HG03108 (cell line): ENCODE measurements at regions not wholly inside any gene's neighbourhood (a gene's known extent, or its start where the extent isn't known, plus 50 kb on each side); places are given as distances from the start of the nearest gene placed in this dataset.

Experiments used
- ATAC-seq: cut with Tn5 transposase; IDR thresholded peaks from one replicate; pipeline ENCODE4 v1.9.1; 2021; ENCODE audit warnings: moderate library complexity; ENCODE audit not compliant: unreplicated experiment

DNA sequence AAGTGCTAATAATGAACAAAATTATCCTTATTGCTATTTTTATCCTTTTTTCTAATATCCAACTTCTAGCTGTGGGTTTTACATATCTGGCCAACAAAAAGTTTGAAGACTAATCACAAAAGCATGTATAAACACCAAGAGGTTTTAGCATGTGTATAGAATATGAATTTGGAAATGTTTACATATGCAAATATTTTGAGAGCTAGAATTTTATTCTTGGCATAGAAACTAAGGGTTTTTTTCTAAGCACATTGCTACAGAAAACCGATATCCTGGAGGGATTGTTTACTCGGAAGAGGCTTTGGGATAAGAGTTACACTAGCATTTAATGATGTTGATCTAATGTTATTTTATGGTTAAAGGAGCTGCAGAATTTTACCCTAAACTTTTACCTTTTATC lies 392.1 kb downstream of the EFNB2 start:
- ATAC-seq = no peak

DNA sequence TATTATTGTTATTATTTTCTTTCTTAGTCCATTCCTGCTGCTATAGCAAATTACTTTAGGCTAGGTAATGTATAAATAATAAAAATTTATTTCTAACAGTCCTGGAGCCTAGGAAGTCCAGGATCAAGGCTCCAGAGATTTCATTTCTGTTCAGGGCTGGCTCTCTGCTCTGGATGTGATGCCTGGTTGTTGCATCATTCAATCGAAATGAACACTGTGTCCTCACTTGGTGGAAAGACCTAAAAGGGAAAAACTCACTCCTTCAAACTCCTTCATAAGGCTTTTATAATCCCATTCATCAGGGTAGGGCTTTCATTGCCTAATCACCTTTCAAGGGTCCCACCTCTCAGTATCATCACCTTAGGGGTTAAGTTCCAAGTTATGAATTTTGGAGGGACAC lies 395.0 kb downstream of the EFNB2 start:
- no peak for ATAC-seq

DNA sequence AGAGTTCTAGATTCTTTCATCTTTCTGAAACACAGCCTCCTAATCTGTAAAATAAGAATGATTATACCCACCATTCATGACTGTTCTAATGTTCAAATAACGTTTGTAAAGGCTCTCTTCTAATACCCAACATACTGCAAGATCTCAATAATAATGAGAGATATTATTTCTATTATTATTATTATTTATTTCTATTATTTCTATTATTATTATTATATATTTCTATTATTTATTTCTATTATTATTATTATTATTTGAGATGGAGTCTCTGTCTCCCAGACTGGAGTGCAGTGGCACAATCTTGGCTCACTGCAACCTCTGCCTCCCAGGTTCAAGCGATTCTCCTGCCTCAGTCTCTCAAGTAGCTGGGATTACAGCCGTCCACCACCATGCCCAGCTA lies 395.5 kb downstream of the EFNB2 start:
- no peak for ATAC-seq

DNA sequence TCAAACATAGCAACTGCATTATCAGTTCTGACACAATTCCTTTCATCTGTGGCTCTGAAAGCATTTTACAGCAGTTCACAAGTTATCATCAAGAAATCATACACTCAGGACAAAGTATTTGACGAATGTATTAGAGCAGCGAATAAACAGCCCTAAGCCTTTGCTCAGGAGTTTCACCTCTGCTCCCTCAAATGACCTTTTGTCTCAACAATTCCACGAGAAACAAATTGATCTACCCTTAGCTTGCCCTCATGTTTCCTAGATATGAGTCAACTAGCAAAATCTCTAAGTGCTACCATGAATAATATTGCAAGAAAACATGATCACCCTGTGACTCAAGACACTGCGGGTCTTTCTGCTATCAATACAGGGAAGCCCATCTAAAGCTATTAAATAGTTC lies 396.1 kb downstream of the EFNB2 start:
- no peak for ATAC-seq

DNA sequence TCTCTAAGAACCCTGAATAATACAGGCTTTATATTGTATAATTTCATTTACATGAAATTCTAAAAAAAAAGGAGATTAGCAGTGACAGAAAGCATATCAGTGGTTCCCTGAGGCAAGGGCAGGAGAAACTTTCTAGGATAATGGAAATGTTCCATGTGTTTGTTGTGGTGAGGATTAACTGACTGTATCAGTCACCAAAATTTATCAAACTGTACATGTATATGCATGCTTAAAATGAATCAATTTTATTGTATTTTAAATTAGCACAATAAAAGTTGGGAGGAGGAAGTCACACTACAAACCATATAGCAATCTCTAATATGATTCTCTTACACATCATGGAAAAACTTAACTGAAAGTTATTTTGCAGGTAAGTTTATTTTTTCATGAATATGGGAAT lies 396.8 kb downstream of the EFNB2 start:
- ATAC-seq = no peak

DNA sequence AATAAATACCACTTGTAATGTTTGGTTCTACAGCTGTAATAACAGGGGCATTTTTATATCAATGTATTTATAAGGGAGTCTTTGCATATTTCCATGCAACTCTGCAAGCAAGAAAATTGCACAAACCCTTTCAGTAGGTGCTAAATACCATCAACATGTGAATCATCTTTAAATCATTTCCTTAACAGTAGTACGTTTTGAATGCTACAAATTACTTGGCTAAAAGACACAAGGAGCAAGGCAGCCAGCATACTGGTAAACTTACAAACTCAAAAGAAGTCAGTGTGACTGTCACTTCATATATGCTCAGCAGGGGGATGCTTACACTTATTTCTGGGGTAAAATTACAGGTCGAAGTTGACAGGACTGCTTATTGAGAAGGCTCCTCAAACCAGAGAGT lies 402.4 kb downstream of the EFNB2 start:
- ATAC-seq = no peak

DNA sequence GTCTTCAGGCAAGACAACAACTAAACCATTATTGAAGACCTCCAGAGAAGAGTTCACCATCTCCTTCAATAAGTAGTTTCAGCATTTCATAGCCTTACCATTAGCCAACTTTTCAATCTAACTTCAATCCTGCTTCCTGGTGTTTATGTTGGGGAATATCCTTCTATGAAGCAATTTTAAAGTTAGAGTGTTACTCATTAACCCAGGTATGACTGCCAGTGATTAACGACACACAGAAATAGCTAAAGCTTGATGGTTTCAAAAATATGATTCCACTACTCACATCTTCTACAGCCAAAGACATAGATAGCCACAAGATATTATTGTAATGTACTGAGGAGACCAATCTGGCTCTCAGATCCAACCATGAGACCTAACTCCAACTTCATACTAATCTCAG lies 403.2 kb downstream of the EFNB2 start:
- ATAC-seq = no peak

DNA sequence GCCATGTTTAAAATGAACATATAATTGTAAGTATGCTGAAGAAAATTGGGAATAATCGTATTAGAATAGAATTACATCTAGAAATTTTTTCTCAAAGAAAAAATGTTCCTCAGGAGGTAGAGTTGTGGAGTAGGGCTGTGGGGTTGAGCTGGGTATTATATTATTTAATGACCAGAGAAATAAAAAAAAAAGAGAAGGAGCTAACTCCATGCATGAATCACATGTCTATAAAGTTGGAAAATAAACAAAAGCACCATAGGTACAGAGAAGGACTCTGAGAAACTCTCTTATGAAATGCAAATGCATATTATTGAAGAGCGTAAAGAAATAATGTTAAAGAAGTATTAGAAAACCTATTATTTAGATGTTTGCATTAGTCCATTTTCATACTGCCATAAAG lies 405.5 kb downstream of the EFNB2 start:
- no peak for ATAC-seq

DNA sequence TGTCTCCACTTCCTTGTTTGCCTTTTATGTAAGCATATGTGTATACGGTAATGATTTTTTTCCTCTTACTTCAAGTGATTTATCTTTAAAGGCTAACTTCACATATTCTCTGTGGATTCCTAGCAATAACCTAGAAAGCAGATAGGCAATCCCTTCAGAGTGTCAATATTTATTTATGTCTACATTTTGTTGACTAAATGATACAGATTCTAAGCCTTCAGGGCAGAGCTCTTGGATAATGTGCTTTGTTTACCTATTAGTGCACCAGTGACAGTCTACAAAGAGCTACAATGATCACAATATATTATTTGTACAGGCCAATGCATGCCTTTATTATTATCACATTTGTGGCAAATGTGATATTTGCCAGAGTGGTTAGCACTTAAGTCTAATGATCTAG lies 406.2 kb downstream of the EFNB2 start:
- ATAC-seq = no peak

DNA sequence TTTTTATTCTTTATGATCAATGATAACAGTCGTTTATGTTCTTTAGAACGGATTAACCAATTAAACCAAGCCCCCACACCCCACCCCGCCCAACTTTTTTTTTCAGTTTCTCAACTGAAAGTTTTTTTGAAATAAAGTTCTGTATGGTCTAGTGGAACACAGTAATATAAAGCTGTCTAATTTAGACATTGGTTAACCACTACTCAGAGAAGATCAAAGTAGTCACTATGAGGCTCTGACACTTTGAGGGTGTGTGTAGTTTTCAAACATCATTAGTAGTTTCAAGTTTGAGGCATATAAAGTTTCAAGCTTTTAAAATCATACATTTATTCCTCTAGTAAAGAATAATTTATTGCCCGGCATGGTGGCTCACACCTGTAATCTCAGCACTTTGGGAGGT lies 413.2 kb downstream of the EFNB2 start:
- no peak for ATAC-seq

DNA sequence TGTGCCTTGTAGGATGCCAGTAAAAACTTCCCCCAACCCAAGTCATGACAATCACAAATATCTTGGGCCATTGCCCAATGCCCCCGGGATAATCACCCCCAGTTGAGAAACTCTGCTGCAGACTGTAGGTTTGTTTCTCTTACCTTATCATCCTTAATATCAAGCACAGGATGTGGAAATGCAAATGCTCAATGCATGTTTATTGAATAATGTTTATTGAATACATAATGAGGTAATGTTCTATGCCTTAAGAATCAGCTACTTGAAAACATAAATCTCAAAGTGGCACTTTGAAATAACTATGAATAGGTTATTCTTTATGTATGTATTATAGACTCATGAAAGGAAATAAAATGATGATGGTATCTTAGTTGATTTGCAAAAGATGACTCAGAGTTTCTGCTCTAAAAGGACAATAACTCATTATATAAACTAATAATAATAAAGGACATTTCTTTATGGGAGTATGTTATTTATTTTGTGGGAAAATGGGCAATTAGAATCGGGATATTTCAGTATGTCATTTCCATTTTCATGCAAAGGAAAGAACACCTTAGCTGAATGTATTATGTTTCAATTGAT lies 414.2 kb downstream of the EFNB2 start:
- no peak for ATAC-seq

DNA sequence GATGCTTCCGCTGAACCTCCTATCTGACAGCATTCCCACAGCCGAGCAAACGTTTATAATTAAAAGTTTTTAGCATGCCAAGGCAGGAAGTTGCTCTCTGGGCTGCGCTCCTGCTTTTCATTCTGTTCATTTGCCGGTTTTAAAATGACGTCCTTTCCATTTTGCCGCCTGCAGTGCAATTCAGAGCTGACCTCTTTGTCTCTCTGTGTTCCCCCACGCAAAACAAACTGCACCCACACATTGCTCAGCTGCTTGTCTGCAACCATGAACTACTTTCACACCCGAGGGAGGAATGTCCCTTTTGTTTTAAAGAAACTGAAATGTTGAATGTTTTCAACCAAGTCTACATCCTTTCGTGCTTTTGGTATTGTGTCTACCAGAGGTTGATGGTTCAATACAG lies 416.5 kb downstream of the EFNB2 start:
- ATAC-seq = no peak

DNA sequence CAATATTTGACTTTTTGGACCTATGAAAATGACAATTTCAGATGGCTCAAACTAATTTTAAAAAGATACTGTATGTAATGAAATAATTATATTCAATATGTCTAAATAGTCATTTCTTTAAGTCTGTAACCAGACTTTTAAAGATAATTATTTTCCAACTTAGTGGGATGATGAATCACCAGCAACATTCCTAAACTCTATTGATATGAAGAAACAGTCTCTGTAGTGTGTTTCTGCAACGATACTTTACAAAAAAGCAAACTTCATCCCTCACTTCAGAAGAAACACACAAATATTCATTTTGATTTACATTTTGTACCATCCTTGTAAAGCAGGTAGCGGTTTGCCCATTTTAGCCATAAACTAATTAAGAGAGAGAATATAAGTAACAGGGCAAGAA lies 417.4 kb downstream of the EFNB2 start:
- ATAC-seq = no peak

DNA sequence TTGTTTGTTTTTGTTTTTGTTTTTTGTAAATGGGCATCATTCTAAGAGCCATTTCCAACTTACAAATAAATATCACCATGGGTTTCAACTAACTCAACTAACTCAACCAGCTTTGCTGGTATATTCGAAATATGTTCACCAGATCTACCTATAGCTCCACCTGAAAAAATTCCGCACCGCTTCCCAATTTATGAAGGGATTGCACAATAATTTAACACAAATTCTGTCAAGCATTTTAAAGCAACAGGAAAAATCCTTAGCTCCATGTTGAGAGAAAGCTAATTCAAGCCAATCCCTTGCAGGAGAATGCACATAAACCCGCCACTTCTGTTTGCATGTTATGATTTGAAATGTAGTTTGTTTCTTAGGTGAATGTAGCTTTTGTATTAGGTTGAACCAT lies 417.8 kb downstream of the EFNB2 start:
- ATAC-seq = no peak

DNA sequence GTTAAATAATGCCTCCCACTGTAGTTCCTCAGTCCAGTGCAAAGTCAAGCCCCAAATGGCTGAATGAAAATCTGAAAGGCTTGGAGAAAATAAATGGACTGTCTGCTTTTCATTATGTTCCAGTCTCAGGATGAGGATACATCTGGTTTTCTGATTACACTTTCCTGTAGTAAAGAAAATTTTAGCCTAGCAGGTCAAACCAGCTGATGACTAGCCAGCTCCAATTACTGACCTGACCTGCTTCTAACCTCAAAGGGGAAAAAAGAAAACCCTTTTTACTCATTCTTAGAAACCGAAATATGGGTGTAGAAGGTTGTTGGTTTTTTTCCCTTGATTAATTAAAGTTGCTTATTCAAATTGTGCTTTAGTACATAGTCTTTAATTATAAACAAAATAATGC lies 418.4 kb downstream of the EFNB2 start:
- no peak for ATAC-seq

DNA sequence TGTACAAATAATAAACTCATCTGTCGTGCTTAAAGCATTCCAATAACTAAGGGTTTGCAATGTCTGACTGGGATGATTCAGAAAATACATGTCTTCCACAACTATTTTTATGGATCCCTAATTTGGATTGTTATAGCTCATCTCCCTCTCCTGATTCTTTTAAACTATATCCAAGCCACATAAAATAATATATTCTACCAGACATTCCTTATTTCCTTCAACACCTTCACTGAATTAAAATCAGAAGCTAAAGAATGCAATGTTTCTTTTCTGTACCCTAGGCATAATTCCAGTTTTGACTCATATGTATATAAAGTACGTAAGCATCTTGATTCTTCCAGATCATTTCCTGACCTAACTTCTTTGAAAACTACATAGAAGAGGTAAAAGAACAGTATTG lies 420.4 kb downstream of the EFNB2 start:
- ATAC-seq = no peak

DNA sequence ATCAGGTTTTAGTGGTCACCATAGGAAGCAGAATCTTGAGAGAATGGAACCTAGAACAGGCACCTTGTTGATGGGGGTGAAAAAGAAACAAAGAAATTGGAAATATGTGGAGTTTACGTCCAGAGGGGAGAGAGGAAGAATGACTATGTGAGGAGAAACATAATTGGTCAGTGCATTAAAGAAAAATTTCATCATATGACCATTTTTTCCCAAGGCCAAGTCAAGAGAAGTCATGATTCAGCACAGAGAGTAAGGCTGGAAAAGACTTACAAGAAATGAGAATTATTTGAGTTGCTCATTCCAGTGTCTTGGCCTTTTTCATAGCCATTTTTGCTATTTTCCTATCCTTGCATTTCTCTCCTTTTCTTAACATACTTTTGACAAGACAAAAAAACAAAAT lies 421.7 kb downstream of the EFNB2 start:
- no peak for ATAC-seq

DNA sequence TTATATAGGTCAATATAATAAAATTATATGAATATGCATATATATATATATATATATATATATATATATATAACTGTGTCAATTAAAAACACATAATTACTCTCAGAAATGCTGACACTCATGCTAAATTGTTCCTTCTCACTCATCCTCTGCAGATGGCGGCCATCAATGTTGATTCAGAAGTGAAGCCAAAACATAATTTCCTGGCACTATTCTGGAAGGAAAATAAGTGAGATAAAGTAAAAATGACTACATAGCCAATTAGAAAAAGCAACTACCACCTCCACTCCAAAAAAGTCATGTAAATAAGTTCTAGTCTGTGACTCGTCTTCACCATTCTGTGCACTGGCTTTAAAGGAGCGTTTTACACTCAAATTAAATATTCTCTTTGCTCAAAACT lies 423.3 kb downstream of the EFNB2 start:
- ATAC-seq = no peak

DNA sequence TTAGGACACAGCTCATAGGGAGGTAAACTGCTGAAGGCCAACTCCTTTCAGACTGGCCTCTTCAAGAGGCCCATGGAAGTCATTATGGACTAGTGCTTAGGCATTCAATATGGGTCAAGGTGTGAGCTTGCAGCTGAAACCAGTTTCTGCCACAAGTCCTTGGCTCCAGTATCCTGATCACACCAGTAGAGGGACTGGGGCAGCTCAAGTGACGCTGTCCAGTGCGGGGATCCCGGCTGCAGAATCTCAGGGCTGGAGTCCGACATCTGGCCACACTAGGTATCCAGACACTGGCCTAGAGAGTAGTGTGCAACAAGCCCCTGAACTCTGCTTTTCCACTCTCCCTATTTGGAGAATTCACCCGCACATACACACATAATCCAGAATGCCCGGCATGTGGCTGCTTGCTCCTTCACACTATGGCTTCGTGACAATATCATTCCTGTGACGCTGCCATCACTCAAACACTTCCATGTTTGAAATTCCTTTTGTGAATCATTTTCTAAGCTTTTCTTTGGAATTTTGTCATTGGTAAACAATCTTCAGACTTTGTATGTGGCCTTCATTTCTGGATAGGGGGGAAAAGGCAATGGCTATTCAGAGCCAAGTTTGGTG lies 425.1 kb downstream of the EFNB2 start:
- no peak for ATAC-seq

DNA sequence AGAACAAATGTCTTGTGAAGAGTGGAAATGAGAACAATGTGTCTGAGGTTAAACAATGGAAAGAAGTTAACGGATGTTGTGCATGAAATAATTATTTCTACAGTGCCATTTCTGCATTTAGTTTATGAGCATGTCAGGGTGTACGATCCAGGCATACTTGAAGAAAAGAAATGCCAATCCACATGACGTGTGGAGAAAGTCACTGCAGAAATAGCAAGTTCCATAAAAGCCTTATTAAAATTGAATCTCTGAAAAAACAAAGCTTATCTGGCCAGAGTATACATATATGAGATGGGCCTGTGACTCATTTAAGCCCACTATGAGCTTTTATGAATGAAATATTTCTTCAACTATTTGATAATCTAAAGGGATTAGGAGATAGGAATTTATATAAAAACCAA lies 426.1 kb downstream of the EFNB2 start:
- no peak for ATAC-seq

DNA sequence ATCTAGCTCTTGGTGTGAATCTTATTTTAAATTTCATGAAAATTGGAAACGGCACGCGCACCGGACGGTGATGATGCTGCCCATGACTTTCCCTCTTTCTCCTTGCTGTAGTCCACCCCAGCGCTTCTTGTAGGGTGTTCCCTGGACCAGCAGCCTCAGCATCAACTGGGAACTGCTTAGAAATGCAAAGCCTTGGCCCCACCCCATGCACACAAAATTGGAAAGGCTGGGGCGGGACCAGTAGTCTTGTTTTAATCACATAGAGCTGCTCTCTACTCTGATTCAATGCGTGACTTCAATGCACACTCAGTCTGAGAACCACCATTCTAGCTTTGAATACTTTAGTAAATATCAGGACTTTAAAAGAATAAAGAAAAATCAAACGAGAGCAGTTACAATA lies 427.1 kb downstream of the EFNB2 start:
- ATAC-seq = no peak

DNA sequence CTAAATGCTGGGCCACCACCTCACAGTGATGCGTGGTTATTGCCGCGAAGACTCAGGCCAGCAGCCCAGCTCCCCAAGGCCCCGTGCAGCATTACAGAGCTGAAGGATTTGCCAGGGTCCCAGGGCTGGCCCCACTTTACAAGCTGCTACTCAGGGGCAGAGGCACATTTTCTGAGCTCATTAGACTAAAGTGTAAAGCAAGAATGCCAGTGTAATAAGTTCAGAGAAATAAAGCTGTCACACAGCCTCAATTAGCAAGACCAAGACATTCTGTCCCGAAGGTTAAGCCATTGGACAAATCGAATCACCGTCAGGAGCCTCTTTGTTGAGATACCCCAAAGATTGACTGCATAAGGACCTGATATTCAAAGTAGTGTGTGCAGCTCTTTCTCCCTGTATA lies 428.4 kb downstream of the EFNB2 start:
- ATAC-seq = no peak

DNA sequence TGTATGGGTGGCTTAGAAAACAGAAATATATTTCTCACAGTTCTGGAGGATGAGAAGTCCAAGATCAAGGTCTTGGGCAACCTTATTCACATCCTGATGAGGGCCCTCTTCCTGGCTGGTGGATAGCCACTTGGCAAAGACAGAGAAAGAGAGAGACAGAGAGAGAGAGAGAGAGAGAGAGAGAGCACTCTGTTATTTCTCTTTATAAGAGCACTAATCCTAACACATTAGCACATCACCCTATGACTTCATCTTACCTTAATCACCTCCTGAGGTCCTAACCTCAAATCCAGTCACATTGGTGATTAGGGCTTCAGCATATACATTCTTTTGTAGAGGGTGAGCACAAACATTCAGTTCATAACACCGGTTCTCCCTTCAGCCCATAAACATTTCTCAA lies 430.3 kb downstream of the EFNB2 start:
- no peak for ATAC-seq
